Naive thymus-derived CD8-positive, alpha-beta T cell (primary cell): ENCODE measurements at regions not wholly inside any gene's neighbourhood (a gene's known extent, or its start where the extent isn't known, plus 50 kb on each side); places are given as distances from the start of the nearest gene placed in this dataset.
A peak's percentile ranks its signal among the peaks of the same experiment; 100 is the strongest.

Experiments
- ATAC-seq, 2 donors: fragments of 150-1000 bp; cut with Tn5 transposase in 1 of 2; sonication (Bioruptor Pico), chemical (Tn5 transposase) in 1 of 2; 1 replicate in 1 of 2; 2 replicates in 1 of 2; pipeline ENCODE4 v1.10.0; 2021; ENCODE audit warnings: mild to moderate bottlenecking in 2 of 2, moderate library complexity in 2 of 2
- POLR2A ChIA-PET: fragments of 350-600 bp; sonication (Branson Sonifier 250); formaldehyde crosslinking; loops from one replicate; lab custom pipeline; 2021; ENCODE audit warnings: antibody characterized with exemption; lab: Charles Lee
- DNase-seq, 10 donors: peaks; one replicate each; pipeline versions ENCODE4 v3.0.0 to v3.0.0-alpha.2; 2020 to 2022
- H3K27ac Mint-ChIP-seq, 10 donors: one replicate each; pipeline ENCODE4 v1.8.0; 2020 to 2022; ENCODE audit warnings: mild to moderate bottlenecking in 10 of 10, mixed read lengths in 10 of 10, moderate library complexity in 4 of 10, inconsistent platforms in 1 of 10
- H3K27me3 Mint-ChIP-seq, 5 donors: one replicate each; pipeline ENCODE4 v1.8.0; 2021 to 2022; ENCODE audit warnings: mixed read lengths in 5 of 5
- H3K36me3 Mint-ChIP-seq, 3 donors: one replicate each; pipeline ENCODE4 v1.8.0; 2020 to 2022; ENCODE audit warnings: mixed read lengths in 3 of 3, mild to moderate bottlenecking in 2 of 3, inconsistent platforms in 1 of 3
- H3K4me1 Mint-ChIP-seq, 4 donors: one replicate each; pipeline ENCODE4 v1.8.0; 2021 to 2022; ENCODE audit warnings: mixed read lengths in 4 of 4
- H3K4me3 Mint-ChIP-seq, 10 donors: one replicate each; pipeline ENCODE4 v1.8.0; 2020 to 2022; ENCODE audit warnings: mild to moderate bottlenecking in 10 of 10, mixed read lengths in 10 of 10, moderate library complexity in 6 of 10, inconsistent platforms in 1 of 10
- H3K9me3 Mint-ChIP-seq, 9 donors: one replicate each; pipeline ENCODE4 v1.8.0; 2020 to 2022; ENCODE audit warnings: mixed read lengths in 9 of 9, mild to moderate bottlenecking in 3 of 9, inconsistent platforms in 1 of 9, moderate library complexity in 1 of 9

GRCh38 chr7:9981742-9982349 is 991.8 kb upstream of the PHF14 start:
- no peak overlapping the region for H3K4me3 Mint-ChIP-seq
- no peak overlapping the region for H3K27ac Mint-ChIP-seq
- H3K9me3 Mint-ChIP-seq: peaks cover 0 to 15% (median 0%) of the 10 kb centered on the region in 9 donors
- no peaks in the 10 kb centered on the region for H3K4me1 Mint-ChIP-seq
- POLR2A ChIA-PET: no interaction called here
- H3K36me3 Mint-ChIP-seq: no peaks in the 10 kb centered on the region
- no peaks in the 10 kb centered on the region for H3K27me3 Mint-ChIP-seq
- DNase-seq (no peak), ATAC-seq (no peak)

GRCh38 chr7:9983048-9983447 is 990.6 kb upstream of the PHF14 start:
- Mint-ChIP-seq H3K4me3 (no peak overlapping the region), H3K27me3 (no peaks in the 10 kb centered on the region), H3K9me3 (peaks cover 2 to 15% (median 3%) of the 10 kb centered on the region in 9 donors), H3K36me3 (peaks cover 0 to 3% (median 0%) of the 10 kb centered on the region in 3 donors), H3K27ac (no peak overlapping the region), H3K4me1 (no peaks in the 10 kb centered on the region)
- DNase-seq (no peak), ATAC-seq (no peak)
- POLR2A ChIA-PET: no interaction called here

DNA sequence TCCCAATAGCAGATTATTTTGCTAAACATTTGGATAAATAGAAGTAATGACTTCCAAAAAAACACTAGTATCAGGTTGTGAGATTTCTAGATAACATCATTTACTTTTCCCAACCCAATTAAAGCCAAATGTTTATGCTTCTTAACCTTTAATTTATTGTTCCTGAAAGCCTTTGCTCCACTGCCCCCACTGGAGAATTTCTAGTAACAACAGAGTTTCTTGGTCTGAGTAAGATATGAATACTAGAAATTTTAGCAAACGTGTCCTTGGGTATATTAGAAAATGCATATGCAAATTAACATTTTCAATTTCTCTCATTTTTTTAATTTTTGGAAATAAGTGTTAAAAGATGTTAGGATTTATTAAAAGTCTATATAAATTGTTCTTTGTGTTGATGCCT is 958.0 kb upstream of the PHF14 start:
- Mint-ChIP-seq H3K36me3 (no peaks in the 10 kb centered on the region), H3K4me3 (no peak overlapping the region), H3K4me1 (no peaks in the 10 kb centered on the region), H3K27me3 (no peaks in the 10 kb centered on the region), H3K9me3 (peaks cover 0 to 19% (median 5%) of the 10 kb centered on the region in 9 donors), H3K27ac (no peak overlapping the region)
- no peak for ATAC-seq
- POLR2A ChIA-PET: no interaction called here
- DNase-seq: no peak

DNA sequence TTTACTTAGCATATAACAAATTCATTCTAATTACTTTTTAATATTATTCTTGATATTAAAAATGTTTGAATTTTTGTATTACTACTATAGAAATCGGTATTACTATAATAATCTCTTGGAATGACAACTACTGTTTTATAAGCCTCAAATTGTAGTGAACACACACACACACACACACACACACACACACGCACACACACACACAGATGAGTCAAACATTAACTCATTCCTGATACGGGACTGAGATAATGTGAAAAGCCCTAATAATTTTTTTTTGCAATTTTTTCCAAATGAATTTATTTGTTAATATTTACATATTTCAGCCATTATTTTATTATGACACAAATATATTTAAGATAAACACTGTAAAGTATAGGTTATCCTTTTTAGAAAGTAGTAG is 951.2 kb upstream of the PHF14 start:
- no peaks in the 10 kb centered on the region for H3K27me3 Mint-ChIP-seq
- POLR2A ChIA-PET: no interaction called here
- no peak overlapping the region for H3K4me3 Mint-ChIP-seq
- no peak overlapping the region for H3K27ac Mint-ChIP-seq
- H3K4me1 Mint-ChIP-seq: no peaks in the 10 kb centered on the region
- DNase-seq (no peak), ATAC-seq (no peak)
- H3K9me3 Mint-ChIP-seq: peaks cover 0 to 9% (median 2%) of the 10 kb centered on the region in 9 donors
- H3K36me3 Mint-ChIP-seq: no peaks in the 10 kb centered on the region

- no peaks in the 10 kb centered on the region for H3K27me3 Mint-ChIP-seq
- DNase-seq (no peak), ATAC-seq (no peak)
- H3K9me3 Mint-ChIP-seq: peaks cover 0 to 9% (median 2%) of the 10 kb centered on the region in 9 donors
- POLR2A ChIA-PET: no interaction called here
- H3K36me3 Mint-ChIP-seq: no peaks in the 10 kb centered on the region
- H3K4me3 Mint-ChIP-seq: no peak overlapping the region
- no peak overlapping the region for H3K27ac Mint-ChIP-seq
- no peaks in the 10 kb centered on the region for H3K4me1 Mint-ChIP-seq
These were observed 950.7 kb upstream of the PHF14 start for GRCh38 chr7:10022957-10023356.

DNA sequence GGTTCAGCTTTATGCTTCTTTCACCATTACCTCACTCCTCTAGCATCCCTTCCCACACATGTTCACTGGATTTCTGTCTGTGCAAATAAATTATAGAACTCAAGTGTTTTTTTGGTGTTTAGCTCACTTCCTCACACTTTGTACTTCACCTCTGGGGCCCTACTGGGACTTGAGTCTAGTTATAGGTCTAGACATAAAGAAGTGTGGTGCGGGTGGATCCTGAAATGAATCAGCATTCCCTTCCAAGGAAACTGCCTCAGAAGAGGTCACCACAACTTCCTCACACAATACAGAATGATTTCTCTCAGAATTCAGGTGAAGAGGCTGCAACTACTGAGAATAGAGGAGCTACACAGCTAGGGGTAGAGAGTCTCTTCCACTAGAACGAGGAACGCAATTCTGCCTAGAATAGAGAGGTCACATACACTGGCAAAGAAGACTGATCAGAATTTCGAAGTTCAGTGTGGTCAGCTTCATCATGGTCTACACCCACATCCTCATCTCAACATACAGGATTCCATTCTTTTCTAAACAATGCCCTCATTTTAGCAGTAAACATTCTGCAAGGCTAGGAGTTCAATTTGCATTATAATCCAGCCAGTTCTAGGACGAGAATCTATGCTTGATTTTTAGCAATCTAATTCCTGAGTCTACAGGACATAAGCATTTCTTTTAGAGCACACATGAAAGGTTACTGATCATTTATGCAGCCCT is 938.7 kb upstream of the PHF14 start:
- H3K4me1 Mint-ChIP-seq: no peaks in the 10 kb centered on the region
- no peaks in the 10 kb centered on the region for H3K36me3 Mint-ChIP-seq
- POLR2A ChIA-PET: no interaction called here
- H3K27me3 Mint-ChIP-seq: no peaks in the 10 kb centered on the region
- ATAC-seq (no peak), DNase-seq (no peak)
- peaks cover 0 to 13% (median 2%) of the 10 kb centered on the region in 9 donors for H3K9me3 Mint-ChIP-seq
- H3K27ac Mint-ChIP-seq: no peak overlapping the region
- no peak overlapping the region for H3K4me3 Mint-ChIP-seq

GRCh38 chr7:10036693-10037092 is 937.0 kb upstream of the PHF14 start:
- H3K9me3 Mint-ChIP-seq: peaks cover 0 to 13% (median 2%) of the 10 kb centered on the region in 9 donors
- H3K4me3 Mint-ChIP-seq: no peak overlapping the region
- no peak overlapping the region for H3K27ac Mint-ChIP-seq
- ATAC-seq (no peak), DNase-seq (no peak)
- no peaks in the 10 kb centered on the region for H3K36me3 Mint-ChIP-seq
- POLR2A ChIA-PET: no interaction called here
- H3K4me1 Mint-ChIP-seq: no peaks in the 10 kb centered on the region
- no peaks in the 10 kb centered on the region for H3K27me3 Mint-ChIP-seq

DNA sequence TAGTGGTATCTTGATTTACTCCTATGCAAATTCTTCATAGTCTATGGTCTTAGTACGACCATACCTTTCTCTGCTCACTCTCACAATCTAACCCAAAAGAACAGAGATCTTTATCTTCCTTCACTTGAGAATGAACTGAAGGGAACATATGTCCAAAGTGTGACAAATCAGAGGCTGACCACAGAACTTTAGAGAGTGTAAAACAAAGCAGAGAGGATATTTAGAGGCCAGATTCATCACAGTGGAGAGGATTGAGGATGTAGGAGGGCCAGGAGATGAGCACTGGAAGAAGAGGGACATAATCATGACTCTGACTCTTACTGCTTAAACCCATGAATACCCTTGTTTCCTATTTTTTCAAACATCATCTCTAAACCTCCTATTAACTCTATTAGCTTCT is 935.3 kb upstream of the PHF14 start:
- no peaks in the 10 kb centered on the region for H3K27me3 Mint-ChIP-seq
- DNase-seq: no peak
- no peaks in the 10 kb centered on the region for H3K4me1 Mint-ChIP-seq
- POLR2A ChIA-PET: no interaction called here
- ATAC-seq: no peak
- H3K36me3 Mint-ChIP-seq: no peaks in the 10 kb centered on the region
- H3K27ac Mint-ChIP-seq: no peak overlapping the region
- H3K9me3 Mint-ChIP-seq: peaks cover 0 to 13% (median 2%) of the 10 kb centered on the region in 9 donors
- no peak overlapping the region for H3K4me3 Mint-ChIP-seq

DNA sequence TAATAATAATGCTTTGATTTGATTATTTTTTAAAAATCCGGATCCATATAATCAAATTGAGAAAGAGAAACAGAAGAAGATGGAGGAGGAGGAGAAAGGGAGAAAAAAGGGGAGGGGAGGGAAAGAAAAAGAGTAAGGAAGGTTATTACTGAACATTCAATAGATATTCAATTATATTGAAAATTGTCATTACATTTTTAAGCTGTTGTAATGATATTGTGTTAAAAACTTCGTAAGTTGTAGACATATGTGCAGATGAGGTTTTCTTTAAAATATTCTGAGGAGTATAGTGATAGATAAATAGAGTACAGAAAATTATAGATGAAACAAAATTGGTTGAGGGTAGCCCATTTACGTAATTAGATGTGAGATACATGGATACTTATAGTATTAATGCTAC is 933.0 kb upstream of the PHF14 start:
- ATAC-seq (no peak), DNase-seq (no peak)
- H3K4me1 Mint-ChIP-seq: no peaks in the 10 kb centered on the region
- H3K27me3 Mint-ChIP-seq: no peaks in the 10 kb centered on the region
- no peak overlapping the region for H3K27ac Mint-ChIP-seq
- POLR2A ChIA-PET: no interaction called here
- H3K36me3 Mint-ChIP-seq: no peaks in the 10 kb centered on the region
- peaks cover 0 to 2% (median 0%) of the 10 kb centered on the region in 9 donors for H3K9me3 Mint-ChIP-seq
- no peak overlapping the region for H3K4me3 Mint-ChIP-seq

GRCh38 chr7:10070899-10071298 is 902.8 kb upstream of the PHF14 start:
- no peak overlapping the region for H3K4me3 Mint-ChIP-seq
- H3K36me3 Mint-ChIP-seq: no peaks in the 10 kb centered on the region
- POLR2A ChIA-PET: no interaction called here
- H3K27me3 Mint-ChIP-seq: no peaks in the 10 kb centered on the region
- ATAC-seq (no peak), DNase-seq (no peak)
- H3K4me1 Mint-ChIP-seq: no peaks in the 10 kb centered on the region
- H3K9me3 Mint-ChIP-seq: peaks cover 0 to 10% (median 2%) of the 10 kb centered on the region in 9 donors
- H3K27ac Mint-ChIP-seq: no peak overlapping the region

GRCh38 chr7:10075866-10076265 is 897.8 kb upstream of the PHF14 start:
- ATAC-seq (no peak), DNase-seq (no peak)
- Mint-ChIP-seq H3K4me3 (no peak overlapping the region), H3K27ac (no peak overlapping the region), H3K4me1 (no peaks in the 10 kb centered on the region), H3K36me3 (no peaks in the 10 kb centered on the region), H3K27me3 (no peaks in the 10 kb centered on the region), H3K9me3 (peaks cover 0 to 22% (median 2%) of the 10 kb centered on the region in 9 donors)
- POLR2A ChIA-PET: no interaction called here

DNA sequence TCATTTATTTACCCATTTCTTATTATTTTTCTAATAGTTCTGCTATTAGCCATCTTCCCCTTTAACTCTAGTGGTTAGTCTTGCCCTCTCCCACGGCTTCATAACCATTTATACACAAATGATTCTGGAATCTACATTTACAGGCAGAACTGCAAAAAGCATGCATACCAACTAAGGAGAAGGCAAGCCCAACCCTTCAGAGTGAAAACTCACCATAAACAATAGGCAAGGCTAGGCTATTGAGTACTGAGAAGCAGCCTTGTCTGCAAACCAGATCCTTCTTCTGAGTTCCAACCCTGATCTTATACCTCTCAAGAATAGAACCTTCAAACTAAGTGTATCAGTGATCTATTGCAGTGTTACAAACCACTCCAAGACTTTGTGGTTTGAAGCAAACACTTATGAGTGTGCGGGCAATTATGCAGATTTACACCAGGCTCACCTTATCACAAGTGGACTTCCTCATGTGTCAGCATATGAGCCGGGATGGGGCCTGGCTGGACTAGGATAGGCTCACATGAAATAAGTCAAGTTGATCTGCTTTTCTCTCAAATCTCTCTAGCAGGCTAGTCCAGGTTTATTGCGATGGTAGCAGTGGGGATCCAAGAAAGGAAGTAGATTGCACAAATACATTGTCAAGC is 896.9 kb upstream of the PHF14 start:
- ATAC-seq (no peak), DNase-seq (no peak)
- Mint-ChIP-seq H3K27ac (no peak overlapping the region), H3K27me3 (no peaks in the 10 kb centered on the region), H3K9me3 (peaks cover 0 to 22% (median 3%) of the 10 kb centered on the region in 9 donors), H3K4me1 (no peaks in the 10 kb centered on the region), H3K36me3 (no peaks in the 10 kb centered on the region), H3K4me3 (no peak overlapping the region)
- POLR2A ChIA-PET: no interaction called here

DNA sequence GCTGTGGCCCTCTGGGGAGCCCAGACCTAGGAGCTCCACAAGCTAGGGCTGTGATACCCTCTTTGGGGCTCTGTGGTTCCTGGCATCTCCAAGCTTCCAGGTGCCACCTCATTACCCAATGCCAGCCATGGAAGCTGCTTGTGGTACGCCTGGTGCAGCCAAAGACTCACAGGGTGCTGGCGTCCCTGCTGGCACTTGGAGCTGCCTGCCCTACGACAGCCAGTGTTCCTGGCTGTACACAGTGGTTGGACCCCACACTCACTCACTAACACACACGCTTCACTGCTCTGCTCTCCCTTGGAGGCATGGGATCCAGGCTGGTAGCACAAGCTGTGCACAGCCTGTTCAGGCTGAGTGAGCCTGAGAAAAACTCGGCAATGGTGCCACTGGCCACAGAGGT is 894.1 kb upstream of the PHF14 start:
- Mint-ChIP-seq H3K4me1 (no peaks in the 10 kb centered on the region), H3K27me3 (no peaks in the 10 kb centered on the region), H3K27ac (peak overlapping the region in 1 of 10 donors; percentile 70), H3K9me3 (peaks cover 0 to 22% (median 3%) of the 10 kb centered on the region in 9 donors), H3K4me3 (no peak overlapping the region), H3K36me3 (no peaks in the 10 kb centered on the region)
- no peak for ATAC-seq
- DNase-seq: no peak
- POLR2A ChIA-PET: no interaction called here
